Tibial nerve (tissue), 4 donors: ENCODE measurements at regions not wholly inside any gene's neighbourhood (a gene's known extent, or its start where the extent isn't known, plus 50 kb on each side); places are given as distances from the start of the nearest gene placed in this dataset.

Source experiments
- EP300 ChIP-seq, 2 donors: sonication (generic); formaldehyde crosslinking; IDR thresholded peaks; one replicate each; pipeline ENCODE4 v1.6.1; 2017; ENCODE audit warnings: antibody characterized with exemption in 2 of 2, mild to moderate bottlenecking in 1 of 2
- POLR2A ChIP-seq, 2 donors: fragments of 450-650 bp; IDR thresholded peaks; one replicate each; pipeline ENCODE4 v1.6.1; 2017; ENCODE audit warnings: antibody characterized with exemption in 2 of 2, mild to moderate bottlenecking in 2 of 2, moderate library complexity in 2 of 2
- TF ChIP-seq, protein P1 (sequence below), 5 experiments: fragments of 200-600 bp in 3 of 5; fragments of 450-650 bp in 2 of 5; sonication (generic) in 3 of 5; IDR thresholded peaks; one replicate each; pipeline ENCODE4 v1.5.1; 2016 to 2019; ENCODE audit warnings: antibody characterized with exemption in 5 of 5, mild to moderate bottlenecking in 3 of 5, moderate library complexity in 2 of 5

DNA sequence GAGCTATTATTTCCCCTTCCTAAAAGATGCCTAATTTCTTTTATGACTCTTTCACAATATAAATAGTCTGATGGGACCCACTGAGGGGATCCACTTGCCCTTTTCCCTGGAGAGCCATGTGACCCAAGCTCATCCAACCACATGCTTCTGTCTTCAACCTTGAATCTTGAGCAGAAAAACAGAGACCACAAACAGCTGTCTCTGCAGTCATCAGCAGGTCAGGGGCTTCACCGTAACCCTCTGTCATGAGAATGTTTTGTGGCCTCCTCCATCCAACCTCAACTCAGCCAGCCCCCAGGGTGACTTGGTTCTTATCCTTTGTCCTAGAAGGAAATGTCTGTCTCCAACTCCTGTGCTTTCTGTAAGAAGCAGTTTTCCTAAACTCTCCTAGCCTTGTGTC, 129.6 kb upstream of the POU2AF2 start:
- TF ChIP-seq POLR2A (IDR thresholded peaks at IDR 0.05) (no peak), EP300 (IDR thresholded peaks at IDR 0.05) (no peak)
- TF ChIP-seq, protein P1, sequence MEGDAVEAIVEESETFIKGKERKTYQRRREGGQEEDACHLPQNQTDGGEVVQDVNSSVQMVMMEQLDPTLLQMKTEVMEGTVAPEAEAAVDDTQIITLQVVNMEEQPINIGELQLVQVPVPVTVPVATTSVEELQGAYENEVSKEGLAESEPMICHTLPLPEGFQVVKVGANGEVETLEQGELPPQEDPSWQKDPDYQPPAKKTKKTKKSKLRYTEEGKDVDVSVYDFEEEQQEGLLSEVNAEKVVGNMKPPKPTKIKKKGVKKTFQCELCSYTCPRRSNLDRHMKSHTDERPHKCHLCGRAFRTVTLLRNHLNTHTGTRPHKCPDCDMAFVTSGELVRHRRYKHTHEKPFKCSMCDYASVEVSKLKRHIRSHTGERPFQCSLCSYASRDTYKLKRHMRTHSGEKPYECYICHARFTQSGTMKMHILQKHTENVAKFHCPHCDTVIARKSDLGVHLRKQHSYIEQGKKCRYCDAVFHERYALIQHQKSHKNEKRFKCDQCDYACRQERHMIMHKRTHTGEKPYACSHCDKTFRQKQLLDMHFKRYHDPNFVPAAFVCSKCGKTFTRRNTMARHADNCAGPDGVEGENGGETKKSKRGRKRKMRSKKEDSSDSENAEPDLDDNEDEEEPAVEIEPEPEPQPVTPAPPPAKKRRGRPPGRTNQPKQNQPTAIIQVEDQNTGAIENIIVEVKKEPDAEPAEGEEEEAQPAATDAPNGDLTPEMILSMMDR (IDR thresholded peaks at IDR 0.05) = no peak
